Activated CD8-positive, alpha-beta memory T cell treated with anti-CD3 and anti-CD28 coated beads, Interleukin-2, amount 50 U/mL, for 48 hours (primary cell): ENCODE measurements at regions not wholly inside any gene's neighbourhood (a gene's known extent, or its start where the extent isn't known, plus 50 kb on each side); places are given as distances from the start of the nearest gene placed in this dataset.
"Not testable (repeated sequence)": the region's sequence is repeated elsewhere in the genome, so short reads cannot be mapped to it uniquely, and the experiment has no call there.

Experiments used
- DNase-seq: peaks from one replicate; pipeline ENCODE4 v3.0.0-alpha.2; 2020

- not testable (repeated sequence) for DNase-seq
Observed at GRCh38 chr1:109857702-109858101, 52.9 kb upstream of the CSF1 start.

GRCh38 chr1:109855986-109856385 is 54.7 kb upstream of the CSF1 start:
- DNase-seq, result not testable (repeated sequence)

GRCh38 chr1:109853972-109854371 is 56.7 kb upstream of the CSF1 start:
- DNase-seq, result not testable (repeated sequence)

GRCh38 chr1:109852221-109853015 is 58.2 kb upstream of the CSF1 start:
- not testable (repeated sequence) for DNase-seq

- no peak for DNase-seq
Observed at GRCh38 chr1:109850827-109851226, 59.8 kb upstream of the CSF1 start.

- DNase-seq, result no peak
Observed at GRCh38 chr1:109850194-109850593, 60.5 kb upstream of the CSF1 start.

- no peak for DNase-seq
Observed at GRCh38 chr1:109849655-109850054, 61.0 kb upstream of the CSF1 start.

- no peak for DNase-seq
Observed at GRCh38 chr1:109847251-109847650, 63.4 kb upstream of the CSF1 start.

GRCh38 chr1:109846846-109847245 is 63.8 kb upstream of the CSF1 start:
- DNase-seq, result no peak

- DNase-seq, result no peak
Observed at GRCh38 chr1:109846162-109846561, 64.5 kb upstream of the CSF1 start.

- no peak for DNase-seq
Observed at GRCh38 chr1:109845658-109846057, 65.0 kb upstream of the CSF1 start.

GRCh38 chr1:109844609-109845008 is 66.0 kb upstream of the CSF1 start:
- no peak for DNase-seq

GRCh38 chr1:109840011-109840629 is 70.5 kb upstream of the CSF1 start:
- DNase-seq, result no peak

GRCh38 chr1:109839276-109839675 is 71.4 kb upstream of the CSF1 start:
- not testable (repeated sequence) for DNase-seq

GRCh38 chr1:109838838-109839240 is 71.8 kb upstream of the CSF1 start:
- no peak for DNase-seq

GRCh38 chr1:109837852-109838570 is 72.6 kb upstream of the CSF1 start:
- DNase-seq, result no peak

GRCh38 chr1:109835645-109836044 is 71.9 kb upstream of the EPS8L3 start:
- not testable (repeated sequence) for DNase-seq

GRCh38 chr1:109834951-109835350 is 71.2 kb upstream of the EPS8L3 start:
- DNase-seq, result no peak

- DNase-seq, result no peak
Observed at GRCh38 chr1:109832945-109833344, 69.2 kb upstream of the EPS8L3 start.

- DNase-seq, result peak; percentile 29
Observed at GRCh38 chr1:109828756-109829505, 65.2 kb upstream of the EPS8L3 start.

- no peak for DNase-seq
Observed at GRCh38 chr1:109827986-109828385, 64.3 kb upstream of the EPS8L3 start.

- no peak for DNase-seq
Observed at GRCh38 chr1:109827466-109827865, 63.7 kb upstream of the EPS8L3 start.

GRCh38 chr1:109826930-109827349 is 63.2 kb upstream of the EPS8L3 start:
- DNase-seq, result no peak
